Upper lobe of right lung (tissue), 1 donor: ENCODE measurements at regions not wholly inside any gene's neighbourhood (a gene's known extent, or its start where the extent isn't known, plus 50 kb on each side); places are given as distances from the start of the nearest gene placed in this dataset.

Experiments used
- ATAC-seq: fragments of 200-7000 bp; cut with Tn5 transposase; one replicate; pipeline ENCODE4 v1.9.1; 2020; ENCODE audit warnings: mild to moderate bottlenecking, moderate library complexity
- DNase-seq: peaks from one replicate; pipeline ENCODE4 v3.0.0-alpha.2; 2020
- H3K27ac ChIP-seq: fragments of 200-600 bp; one replicate; pipeline ENCODE4 v1.8.0; 2022
- H3K27me3 ChIP-seq: fragments of 200-600 bp; one replicate; pipeline ENCODE4 v1.8.0; 2022; ENCODE audit warnings: mild to moderate bottlenecking
- H3K36me3 ChIP-seq: fragments of 200-600 bp; one replicate; pipeline ENCODE4 v1.8.0; 2022
- H3K4me1 ChIP-seq: fragments of 200-600 bp; one replicate; pipeline ENCODE4 v1.8.0; 2022
- H3K4me3 ChIP-seq: fragments of 200-600 bp; one replicate; pipeline ENCODE4 v1.8.0; 2022; ENCODE audit warnings: mild to moderate bottlenecking
- H3K9me3 ChIP-seq: fragments of 200-600 bp; one replicate; pipeline ENCODE4 v1.8.0; 2022
- CTCF ChIP-seq: fragments of 200-600 bp; IDR thresholded peaks from one replicate; pipeline ENCODE4 v1.8.0; 2022; ENCODE audit warnings: antibody characterized with exemption
- intact Hi-C: fragments of 100-400 bp; cut with DNase I; formaldehyde crosslinking; loops from one replicate; pipeline ENCODE4 v1.11.0; 2022
- donor health status: DM: no; HTN: yes; CAD: no; lungs with severe emphysema.

GRCh38 chr2:223243233-223243632 lies 191.2 kb downstream of the KCNE4 start:
- TF ChIP-seq CTCF, result no peak
- Histone ChIP-seq H3K27ac (no peak overlapping the region), H3K9me3 (no peaks in the 10 kb centered on the region), H3K4me1 (no peaks in the 10 kb centered on the region), H3K4me3 (no peak overlapping the region), H3K36me3 (no peaks in the 10 kb centered on the region), H3K27me3 (no peaks in the 10 kb centered on the region)
- DNase-seq (no peak), ATAC-seq (no peak)
- intact Hi-C loops, result no loop called here

GRCh38 chr2:223247136-223247535 lies 195.1 kb downstream of the KCNE4 start:
- intact Hi-C loops, result no loop called here
- Histone ChIP-seq H3K27me3 (no peaks in the 10 kb centered on the region), H3K36me3 (no peaks in the 10 kb centered on the region), H3K4me1 (no peaks in the 10 kb centered on the region), H3K9me3 (no peaks in the 10 kb centered on the region), H3K4me3 (no peak overlapping the region), H3K27ac (no peak overlapping the region)
- ATAC-seq (no peak), DNase-seq (no peak)
- peak; percentile 24 for TF ChIP-seq CTCF

GRCh38 chr2:223251656-223252229 lies 199.8 kb downstream of the KCNE4 start:
- H3K36me3 ChIP-seq, result no peaks in the 10 kb centered on the region
- no peak overlapping the region for H3K27ac ChIP-seq
- no peak for DNase-seq
- no peaks in the 10 kb centered on the region for H3K4me1 ChIP-seq
- ATAC-seq, result no peak
- intact Hi-C loops, result no loop called here
- H3K9me3 ChIP-seq, result no peaks in the 10 kb centered on the region
- no peak for TF ChIP-seq CTCF
- no peaks in the 10 kb centered on the region for H3K27me3 ChIP-seq
- H3K4me3 ChIP-seq, result no peak overlapping the region

GRCh38 chr2:223260681-223261080 lies 208.7 kb downstream of the KCNE4 start:
- Histone ChIP-seq H3K27ac (no peak overlapping the region), H3K9me3 (no peaks in the 10 kb centered on the region), H3K36me3 (no peaks in the 10 kb centered on the region), H3K4me3 (no peak overlapping the region), H3K4me1 (no peaks in the 10 kb centered on the region), H3K27me3 (no peaks in the 10 kb centered on the region)
- DNase-seq (no peak), ATAC-seq (no peak)
- TF ChIP-seq CTCF, result no peak
- intact Hi-C loops, result no loop called here

GRCh38 chr2:223262946-223263345 lies 211.0 kb downstream of the KCNE4 start:
- ATAC-seq (no peak), DNase-seq (no peak)
- Histone ChIP-seq H3K4me3 (no peak overlapping the region), H3K4me1 (no peaks in the 10 kb centered on the region), H3K27me3 (no peaks in the 10 kb centered on the region), H3K36me3 (no peaks in the 10 kb centered on the region), H3K27ac (no peak overlapping the region), H3K9me3 (no peaks in the 10 kb centered on the region)
- intact Hi-C loops, result no loop called here
- TF ChIP-seq CTCF, result no peak
